ENCODE measurements at regions not wholly inside any gene's neighbourhood (a gene's known extent, or its start where the extent isn't known, plus 50 kb on each side); places are given as distances from the start of the nearest gene placed in this dataset.

DNA sequence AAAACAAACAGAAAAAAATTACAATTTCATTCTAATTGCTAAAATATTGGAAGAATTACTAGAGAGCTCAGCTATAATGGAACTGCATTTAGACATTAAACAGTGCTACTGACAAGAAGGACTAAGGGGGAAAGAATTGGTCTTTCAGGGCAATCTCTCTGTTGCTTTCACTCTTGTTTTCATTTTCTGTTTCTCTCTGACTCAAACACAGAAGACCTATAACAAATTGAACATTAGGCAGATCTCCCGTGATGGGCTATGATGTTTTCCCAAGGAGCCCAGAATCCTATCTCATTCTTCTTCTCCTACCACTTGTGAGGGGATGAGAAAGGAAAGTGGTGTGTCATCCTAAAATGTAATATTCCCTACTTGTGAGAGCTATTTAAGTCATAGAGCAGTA, 358.0 kb upstream of the TGFBR2 start:
- Histone ChIP-seq H3K27ac (ENCODE audit: insufficient read depth, low read length) (no peak overlapping the region), H4K5ac (ENCODE audit: low read depth, low read length) (no peak overlapping the region), H3K36me3 (ENCODE audit: control insufficient read depth, insufficient read depth, low read length) (no peaks in the 10 kb centered on the region), H3K9me3 (ENCODE audit: control insufficient read depth, insufficient read depth, low read length) (no peaks in the 10 kb centered on the region), H3K4me1 (ENCODE audit: control insufficient read depth, insufficient read depth, low read length) (peaks cover 2% of the 10 kb centered on the region; the same call in 1 of the 2 replicates), H4K8ac (ENCODE audit: low read depth in 2 of 2, low read length in 2 of 2) (no peak overlapping the region), H4K91ac (ENCODE audit: insufficient read depth, low read depth, low read length) (no peak overlapping the region), H4K20me1 (ENCODE audit: insufficient read depth, low read length) (no peaks in the 10 kb centered on the region), H3K4me2 (ENCODE audit: low read depth, low read length) (no peak overlapping the region), H3K9ac (ENCODE audit: low read depth, low read length) (no peak overlapping the region), H2AK5ac (ENCODE audit: low read depth, low read length) (no peak overlapping the region), H2AFZ (replicated peaks; ENCODE audit: low read length, poor library complexity) (no peak overlapping the region), H2BK120ac (ENCODE audit: low read depth, low read length) (no peak overlapping the region), H3K56ac (ENCODE audit: extremely low read depth, insufficient read depth, low read length) (no peak overlapping the region), H2BK5ac (ENCODE audit: low read depth, low read length, poor library complexity, severe bottlenecking) (no peak overlapping the region), H3K9me1 (ENCODE audit: insufficient read depth, low read length) (0 out of 2 replicates have a peak, but pooled peaks cover 3% of the 10 kb centered on the region), H2BK15ac (ENCODE audit: low read depth, low read length) (no peak overlapping the region), H3K18ac (ENCODE audit: low read depth, low read length) (no peak overlapping the region), H3K4ac (ENCODE audit: low read depth, low read length) (no peak overlapping the region), H3K14ac (replicated peaks; ENCODE audit: low read depth, low read length) (no peak overlapping the region), H3K27me3 (ENCODE audit: control insufficient read depth, insufficient read depth, low read length) (no peaks in the 10 kb centered on the region), H3K23ac (ENCODE audit: low read depth, low read length) (no peak overlapping the region), H3K4me3 (ENCODE audit: insufficient read depth, low read depth, low read length) (no peak overlapping the region), H3K79me1 (ENCODE audit: low read depth in 1 of 2, low read length in 2 of 2) (no peaks in the 10 kb centered on the region), H2AK9ac (replicated peaks; ENCODE audit: low read depth, low read length, poor library complexity) (no peak overlapping the region), H2BK20ac (ENCODE audit: low read depth, low read length) (no peak overlapping the region)
- WGBS, 2 experiments (ENCODE audit: extremely low coverage in 2 of 2, insufficient read length in 1 of 2) = no CpG with 5 or more reads among the region's 1 CpG
- TF ChIP-seq NFE2L2 (IDR thresholded peaks at IDR 0.05; ENCODE audit: low read depth, low read length) = no peak
- no peak for TF ChIP-seq MXI1 (IDR thresholded peaks at IDR 0.05; ENCODE audit: borderline replicate concordance, low read depth, low read length)
- no peak for TF ChIP-seq MAZ (IDR thresholded peaks at IDR 0.05; ENCODE audit: borderline replicate concordance, low read depth, low read length)
- TF ChIP-seq CHD1 (IDR thresholded peaks at IDR 0.05; ENCODE audit: low read depth, low read length) = no peak
- TF ChIP-seq ELK1 (IDR thresholded peaks at IDR 0.05; ENCODE audit: borderline replicate concordance, low read depth, low read length) = no peak
- TF ChIP-seq RAD21 (IDR thresholded peaks at IDR 0.05; ENCODE audit: low read length) = no peak
- no peak for TF ChIP-seq MAFK (IDR thresholded peaks at IDR 0.05; ENCODE audit: low read depth, low read length)
- no peak for TF ChIP-seq POLR2A (IDR thresholded peaks at IDR 0.05; ENCODE audit: low read depth, low read length)
- TF ChIP-seq RCOR1 (IDR thresholded peaks at IDR 0.05; ENCODE audit: insufficient replicate concordance, low read length) = no peak
- intact Hi-C loops (cut with micrococcal nuclease) = no loop called here
- ATAC-seq (ENCODE audit: low read depth) = no peak; the same call in 1 of the 2 replicates
- no TSS peak for BruUV-seq (replicated peaks)
- ChIA-PET CTCF (no interaction called here), POLR2A (ENCODE audit: unreplicated experiment) (interaction anchor here (0.6 kb wide), 1 partner anchor 122 kb away, joined by 6 read pairs; no protein-coding TSS in a partner anchor)
- in situ Hi-C loops (cut with MboI; ENCODE audit: low sequenced_read_pairs) = no loop called here
- dilution Hi-C loops (cut with HindIII; ENCODE audit: low sequenced_read_pairs, unreplicated experiment) = no loop called here
- no peak for DNase-seq

All from IMR-90 (cell line).